Fibroblast of lung (primary cell): ENCODE measurements at regions not wholly inside any gene's neighbourhood (a gene's known extent, or its start where the extent isn't known, plus 50 kb on each side); places are given as distances from the start of the nearest gene placed in this dataset.
"Not testable (repeated sequence)": the region's sequence is repeated elsewhere in the genome, so short reads cannot be mapped to it uniquely, and the experiment has no call there.

Source experiments
- DNase-seq, 2 donors: peaks; one replicate each; pipeline versions ENCODE4 v3.0.0 to v3.0.0-alpha.2; 2010; ENCODE audit warnings: low read depth in 2 of 2
- H2AFZ ChIP-seq: 2 replicates; pipeline ENCODE4 v1.5.1; 2012; ENCODE audit warnings: low read length, control low read depth, inconsistent platforms
- H3K27ac ChIP-seq: 2 replicates; pipeline ENCODE4 v1.5.1; 2011; ENCODE audit warnings: low read length, control low read depth; ENCODE audit not compliant: insufficient read depth
- H3K27me3 ChIP-seq: 2 replicates; pipeline ENCODE4 v1.5.1; 2011; ENCODE audit warnings: mild to moderate bottlenecking, low read length; ENCODE audit not compliant: control insufficient read depth, insufficient read depth
- H3K36me3 ChIP-seq: 2 replicates; pipeline ENCODE4 v1.5.1; 2011; ENCODE audit warnings: low read length; ENCODE audit not compliant: control insufficient read depth, insufficient read depth
- H3K4me1 ChIP-seq: 2 replicates; pipeline ENCODE4 v1.5.1; 2011; ENCODE audit warnings: low read length; ENCODE audit not compliant: control insufficient read depth, insufficient read depth; ENCODE audit errors: extremely low read depth
- H3K4me2 ChIP-seq: 2 replicates; pipeline ENCODE4 v1.5.1; 2011; ENCODE audit warnings: low read length, control low read depth; ENCODE audit not compliant: insufficient read depth; ENCODE audit errors: extremely low read depth
- H3K4me3 ChIP-seq, 4 experiments: fragments of 200-600 bp in 1 of 4; sonication (generic) in 1 of 4; replicated peaks in 1 of 4; 2 replicates each; pipeline ENCODE4 v1.5.1; 2011 to 2016; ENCODE audit warnings: low read length in 4 of 4, low read depth in 3 of 4, mild to moderate bottlenecking in 3 of 4, control low read depth in 2 of 4, inconsistent platforms in 1 of 4, mixed read lengths in 1 of 4; ENCODE audit not compliant: insufficient read depth in 1 of 4; ENCODE audit errors: control extremely low read depth in 1 of 4
- H3K79me2 ChIP-seq: 2 replicates; pipeline ENCODE4 v1.5.1; 2012; ENCODE audit warnings: mild to moderate bottlenecking, low read length, inconsistent platforms; ENCODE audit not compliant: control insufficient read depth, insufficient read depth
- H3K9ac ChIP-seq: 2 replicates; pipeline ENCODE4 v1.5.1; 2011; ENCODE audit warnings: mild to moderate bottlenecking, low read length, control low read depth; ENCODE audit not compliant: insufficient read depth
- H3K9me3 ChIP-seq: 2 replicates; pipeline ENCODE4 v1.5.1; 2012; ENCODE audit warnings: low read depth, low read length; ENCODE audit not compliant: control insufficient read depth, insufficient read depth
- H4K20me1 ChIP-seq: 2 replicates; pipeline ENCODE4 v1.5.1; 2011; ENCODE audit warnings: low read length; ENCODE audit not compliant: control insufficient read depth, insufficient read depth; ENCODE audit errors: extremely low read depth
- EZH2 ChIP-seq: IDR thresholded peaks from 2 replicates; pipeline ENCODE4 v1.5.1; 2012; ENCODE audit warnings: low read length, control low read depth, mild to moderate bottlenecking; ENCODE audit errors: missing control alignments
- TF ChIP-seq, protein P1 (sequence below), 2 donors: IDR thresholded peaks in 1 of 2; conservative IDR thresholded peaks in 1 of 2; 1 replicate in 1 of 2; 2 replicates in 1 of 2; pipeline ENCODE4 v1.5.1; 2011 to 2012; ENCODE audit warnings: low read length in 2 of 2, control low read depth in 1 of 2, inconsistent platforms in 1 of 2, low read depth in 1 of 2, mild to moderate bottlenecking in 1 of 2

DNA sequence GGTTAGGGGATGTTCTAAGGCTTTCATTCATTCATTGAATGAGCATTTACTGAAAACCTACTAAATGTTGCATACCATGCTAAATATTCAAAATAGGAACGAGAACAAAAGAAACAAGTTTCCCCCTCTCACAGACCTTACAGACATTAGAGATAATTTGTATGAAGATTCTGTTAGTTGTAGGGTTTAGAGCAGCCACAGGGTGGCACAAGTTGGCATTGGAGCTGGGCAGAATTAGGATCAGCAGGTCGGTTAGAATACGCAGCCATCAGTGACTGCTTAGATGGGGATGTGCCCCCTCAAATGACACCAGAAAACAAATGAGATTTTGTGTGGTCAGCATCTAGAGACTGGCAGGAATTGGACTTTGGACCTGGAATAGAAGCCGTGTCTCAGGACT is 166.3 kb upstream of the DAAM1 start:
- H3K27ac ChIP-seq: no peak overlapping the region
- no peaks in the 10 kb centered on the region for H3K9me3 ChIP-seq
- H3K36me3 ChIP-seq: no peaks in the 10 kb centered on the region
- H3K4me3 ChIP-seq: no peak overlapping the region
- TF ChIP-seq EZH2: no peak
- TF ChIP-seq, protein P1, sequence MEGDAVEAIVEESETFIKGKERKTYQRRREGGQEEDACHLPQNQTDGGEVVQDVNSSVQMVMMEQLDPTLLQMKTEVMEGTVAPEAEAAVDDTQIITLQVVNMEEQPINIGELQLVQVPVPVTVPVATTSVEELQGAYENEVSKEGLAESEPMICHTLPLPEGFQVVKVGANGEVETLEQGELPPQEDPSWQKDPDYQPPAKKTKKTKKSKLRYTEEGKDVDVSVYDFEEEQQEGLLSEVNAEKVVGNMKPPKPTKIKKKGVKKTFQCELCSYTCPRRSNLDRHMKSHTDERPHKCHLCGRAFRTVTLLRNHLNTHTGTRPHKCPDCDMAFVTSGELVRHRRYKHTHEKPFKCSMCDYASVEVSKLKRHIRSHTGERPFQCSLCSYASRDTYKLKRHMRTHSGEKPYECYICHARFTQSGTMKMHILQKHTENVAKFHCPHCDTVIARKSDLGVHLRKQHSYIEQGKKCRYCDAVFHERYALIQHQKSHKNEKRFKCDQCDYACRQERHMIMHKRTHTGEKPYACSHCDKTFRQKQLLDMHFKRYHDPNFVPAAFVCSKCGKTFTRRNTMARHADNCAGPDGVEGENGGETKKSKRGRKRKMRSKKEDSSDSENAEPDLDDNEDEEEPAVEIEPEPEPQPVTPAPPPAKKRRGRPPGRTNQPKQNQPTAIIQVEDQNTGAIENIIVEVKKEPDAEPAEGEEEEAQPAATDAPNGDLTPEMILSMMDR (conservative IDR thresholded peaks at IDR 0.05 in 1 of 2, IDR thresholded peaks at IDR 0.05 in 1 of 2; ENCODE audit: low read depth in 1 of 2, low read length in 2 of 2): peak in 1 of 2 donors; percentile 10
- no peaks in the 10 kb centered on the region for H4K20me1 ChIP-seq
- no peaks in the 10 kb centered on the region for H3K27me3 ChIP-seq
- H3K79me2 ChIP-seq: no peaks in the 10 kb centered on the region
- no peak overlapping the region for H2AFZ ChIP-seq
- no peak overlapping the region for H3K4me2 ChIP-seq
- H3K4me1 ChIP-seq: no peaks in the 10 kb centered on the region
- no peak overlapping the region for H3K9ac ChIP-seq
- no peak for DNase-seq

DNA sequence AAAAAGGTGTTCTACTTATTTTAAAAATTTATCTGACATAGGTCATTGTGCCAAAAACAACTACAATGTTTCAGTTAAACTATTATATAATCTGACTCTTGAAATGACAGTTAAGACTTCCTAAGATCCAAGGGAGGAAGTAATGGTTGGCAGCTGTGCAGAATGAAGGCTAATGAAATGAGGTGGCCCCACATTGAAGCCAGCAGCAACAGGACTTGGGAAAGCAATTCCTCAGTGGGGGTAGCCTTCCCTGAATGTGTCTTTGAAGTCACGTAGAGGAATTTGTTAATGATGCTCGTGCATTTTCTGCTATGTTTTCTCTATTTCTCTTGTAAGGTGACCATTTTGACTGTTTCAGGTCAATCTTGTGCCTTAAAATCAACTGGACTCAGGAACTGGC is 162.4 kb upstream of the DAAM1 start:
- TF ChIP-seq, protein P1 (conservative IDR thresholded peaks at IDR 0.05 in 1 of 2, IDR thresholded peaks at IDR 0.05 in 1 of 2; ENCODE audit: low read depth in 1 of 2, low read length in 2 of 2): no peak
- peak in 1 of 2 donors; percentile 62 for DNase-seq
- no peak overlapping the region for H3K4me2 ChIP-seq

DNA sequence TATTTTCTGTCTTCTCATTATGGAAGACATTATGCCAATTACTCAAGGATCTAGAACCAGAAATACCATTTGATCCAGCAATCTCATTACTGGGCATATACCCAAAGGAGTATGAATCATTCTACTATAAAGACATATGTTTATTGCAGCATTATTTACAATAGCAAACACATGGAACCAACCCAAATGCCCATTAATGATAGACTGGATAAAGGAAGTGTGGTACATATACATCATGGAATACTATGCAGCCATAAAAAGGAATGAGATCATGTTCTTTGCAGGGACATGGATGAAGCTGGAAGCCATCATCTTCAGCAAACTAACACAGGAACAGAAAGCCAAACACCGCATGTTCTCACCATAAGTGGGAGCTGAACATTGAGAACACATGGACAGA is 161.8 kb upstream of the DAAM1 start:
- not testable (repeated sequence) for H3K9ac ChIP-seq, H3K27me3 ChIP-seq, H4K20me1 ChIP-seq, H3K27ac ChIP-seq, H2AFZ ChIP-seq, H3K4me1 ChIP-seq, H3K79me2 ChIP-seq, H3K9me3 ChIP-seq, H3K4me3 ChIP-seq, H3K4me2 ChIP-seq, H3K36me3 ChIP-seq
- DNase-seq: peak in 1 of 2 donors; percentile 29

More for the DNA sequence above, 162.4 kb upstream of the DAAM1 start:
- Histone ChIP-seq H4K20me1 (no peaks in the 10 kb centered on the region), H3K9me3 (no peaks in the 10 kb centered on the region), H3K9ac (no peak overlapping the region), H3K27me3 (no peaks in the 10 kb centered on the region), H3K4me3 (no peak overlapping the region), H2AFZ (no peak overlapping the region), H3K36me3 (no peaks in the 10 kb centered on the region), H3K4me1 (peaks cover 2% of the 10 kb centered on the region), H3K27ac (no peak overlapping the region), H3K79me2 (no peaks in the 10 kb centered on the region)
